Upper lobe of left lung (tissue), 4 donors: ENCODE measurements at regions not wholly inside any gene's neighbourhood (a gene's known extent, or its start where the extent isn't known, plus 50 kb on each side); places are given as distances from the start of the nearest gene placed in this dataset.

ENCODE experiments used
- EP300 ChIP-seq, 4 donors: sonication (generic); formaldehyde crosslinking; IDR thresholded peaks; one replicate each; pipeline ENCODE4 v1.5.1; 2017; ENCODE audit warnings: antibody characterized with exemption in 4 of 4, control low read depth in 2 of 4
- POLR2A ChIP-seq, 4 donors: fragments of 450-650 bp; IDR thresholded peaks; one replicate each; pipeline ENCODE4 v1.5.1; 2016 to 2017; ENCODE audit warnings: antibody characterized with exemption in 4 of 4, mild to moderate bottlenecking in 2 of 4
- TF ChIP-seq, protein P1 (sequence below), 6 experiments: fragments of 450-650 bp in 4 of 6; fragments of 200-600 bp in 2 of 6; sonication (generic) in 2 of 6; IDR thresholded peaks; one replicate each; pipeline ENCODE4 v1.5.1; 2016 to 2019; ENCODE audit warnings: antibody characterized with exemption in 6 of 6

DNA sequence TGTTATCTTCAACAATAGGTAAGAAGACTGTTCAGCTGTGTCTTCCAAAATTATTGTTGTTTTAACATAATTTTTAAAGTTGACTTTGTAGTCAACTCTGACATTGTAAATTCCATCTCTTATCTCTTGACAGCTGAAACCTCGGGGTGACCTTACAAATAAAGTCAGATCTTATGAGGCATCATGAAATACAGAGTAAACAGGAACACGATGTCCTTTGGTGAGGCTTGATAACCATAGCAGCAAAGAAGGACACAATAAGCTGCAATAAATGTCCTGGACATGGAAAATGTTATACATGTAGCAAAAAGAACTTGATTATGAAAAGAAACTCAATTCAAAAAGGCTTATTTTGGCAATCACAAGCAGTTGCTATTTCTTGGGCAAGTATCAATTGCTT is 618.9 kb upstream of the SLC39A10 start:
- TF ChIP-seq, protein P1, sequence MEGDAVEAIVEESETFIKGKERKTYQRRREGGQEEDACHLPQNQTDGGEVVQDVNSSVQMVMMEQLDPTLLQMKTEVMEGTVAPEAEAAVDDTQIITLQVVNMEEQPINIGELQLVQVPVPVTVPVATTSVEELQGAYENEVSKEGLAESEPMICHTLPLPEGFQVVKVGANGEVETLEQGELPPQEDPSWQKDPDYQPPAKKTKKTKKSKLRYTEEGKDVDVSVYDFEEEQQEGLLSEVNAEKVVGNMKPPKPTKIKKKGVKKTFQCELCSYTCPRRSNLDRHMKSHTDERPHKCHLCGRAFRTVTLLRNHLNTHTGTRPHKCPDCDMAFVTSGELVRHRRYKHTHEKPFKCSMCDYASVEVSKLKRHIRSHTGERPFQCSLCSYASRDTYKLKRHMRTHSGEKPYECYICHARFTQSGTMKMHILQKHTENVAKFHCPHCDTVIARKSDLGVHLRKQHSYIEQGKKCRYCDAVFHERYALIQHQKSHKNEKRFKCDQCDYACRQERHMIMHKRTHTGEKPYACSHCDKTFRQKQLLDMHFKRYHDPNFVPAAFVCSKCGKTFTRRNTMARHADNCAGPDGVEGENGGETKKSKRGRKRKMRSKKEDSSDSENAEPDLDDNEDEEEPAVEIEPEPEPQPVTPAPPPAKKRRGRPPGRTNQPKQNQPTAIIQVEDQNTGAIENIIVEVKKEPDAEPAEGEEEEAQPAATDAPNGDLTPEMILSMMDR (IDR thresholded peaks at IDR 0.05), result no peak
- TF ChIP-seq EP300 (IDR thresholded peaks at IDR 0.05) (peak in 2 of 4 donors; percentile 66 to 93), POLR2A (IDR thresholded peaks at IDR 0.05) (no peak)
